ENCODE measurements at regions not wholly inside any gene's neighbourhood (a gene's known extent, or its start where the extent isn't known, plus 50 kb on each side); places are given as distances from the start of the nearest gene placed in this dataset.

GRCh38 chr17:53149316-53149715, 673.4 kb upstream of the KIF2B start:
- TF ChIP-seq MYC (IDR thresholded peaks at IDR 0.05; ENCODE audit: low read depth, low read length) (no peak), CTCF (IDR thresholded peaks at IDR 0.05; ENCODE audit: low read depth, low read length) (no peak)
- DNase-seq (ENCODE audit: low read depth) = no peak
- no peak overlapping the region for H3K4me3 ChIP-seq (ENCODE audit: low read depth, low read length)

GRCh38 chr17:53148058-53148457, 674.7 kb upstream of the KIF2B start:
- no peak for DNase-seq (ENCODE audit: low read depth)
- H3K4me3 ChIP-seq (ENCODE audit: low read depth, low read length) = no peak overlapping the region
- TF ChIP-seq MYC (IDR thresholded peaks at IDR 0.05; ENCODE audit: low read depth, low read length) = no peak
- TF ChIP-seq MAX (IDR thresholded peaks at IDR 0.05; ENCODE audit: low read depth, low read length) = no peak
- no peak for TF ChIP-seq POLR2A (IDR thresholded peaks at IDR 0.05; ENCODE audit: extremely low read depth, insufficient read length)
- TF ChIP-seq CTCF (IDR thresholded peaks at IDR 0.05; ENCODE audit: low read depth, low read length) = no peak

- no peak overlapping the region for H3K4me3 ChIP-seq (ENCODE audit: low read depth, low read length)
- TF ChIP-seq MAX (IDR thresholded peaks at IDR 0.05; ENCODE audit: low read depth, low read length) (no peak), POLR2A (IDR thresholded peaks at IDR 0.05; ENCODE audit: extremely low read depth, insufficient read length) (no peak), CTCF (IDR thresholded peaks at IDR 0.05; ENCODE audit: low read depth, low read length) (no peak), MYC (IDR thresholded peaks at IDR 0.05; ENCODE audit: low read depth, low read length) (no peak)
- peak; percentile 10 for DNase-seq (ENCODE audit: low read depth)
Observed at GRCh38 chr17:53142890-53143289, 679.8 kb upstream of the KIF2B start.

- no peak for TF ChIP-seq CTCF (IDR thresholded peaks at IDR 0.05; ENCODE audit: low read depth, low read length)
- TF ChIP-seq MAX (IDR thresholded peaks at IDR 0.05; ENCODE audit: low read depth, low read length) = no peak
- no peak for TF ChIP-seq POLR2A (IDR thresholded peaks at IDR 0.05; ENCODE audit: extremely low read depth, insufficient read length)
- no peak for TF ChIP-seq MYC (IDR thresholded peaks at IDR 0.05; ENCODE audit: low read depth, low read length)
- H3K4me3 ChIP-seq (ENCODE audit: low read depth, low read length) = no peak overlapping the region
- DNase-seq (ENCODE audit: low read depth) = no peak
Observed at GRCh38 chr17:53141731-53142130, 681.0 kb upstream of the KIF2B start.

- H3K4me3 ChIP-seq (ENCODE audit: low read depth, low read length) = no peak overlapping the region
- DNase-seq (ENCODE audit: low read depth) = no peak
- TF ChIP-seq MYC (IDR thresholded peaks at IDR 0.05; ENCODE audit: low read depth, low read length) = no peak
- no peak for TF ChIP-seq MAX (IDR thresholded peaks at IDR 0.05; ENCODE audit: low read depth, low read length)
- no peak for TF ChIP-seq CTCF (IDR thresholded peaks at IDR 0.05; ENCODE audit: low read depth, low read length)
- no peak for TF ChIP-seq POLR2A (IDR thresholded peaks at IDR 0.05; ENCODE audit: extremely low read depth, insufficient read length)
Observed at GRCh38 chr17:53141280-53141679, 681.4 kb upstream of the KIF2B start.

GRCh38 chr17:53137869-53138268, 684.9 kb upstream of the KIF2B start:
- DNase-seq (ENCODE audit: low read depth) = no peak
- H3K4me3 ChIP-seq (ENCODE audit: low read depth, low read length) = no peak overlapping the region
- no peak for TF ChIP-seq MYC (IDR thresholded peaks at IDR 0.05; ENCODE audit: low read depth, low read length)
- TF ChIP-seq CTCF (IDR thresholded peaks at IDR 0.05; ENCODE audit: low read depth, low read length) = no peak
- no peak for TF ChIP-seq MAX (IDR thresholded peaks at IDR 0.05; ENCODE audit: low read depth, low read length)
- no peak for TF ChIP-seq POLR2A (IDR thresholded peaks at IDR 0.05; ENCODE audit: extremely low read depth, insufficient read length)
